Naive thymus-derived CD8-positive, alpha-beta T cell (primary cell): ENCODE measurements at regions not wholly inside any gene's neighbourhood (a gene's known extent, or its start where the extent isn't known, plus 50 kb on each side); places are given as distances from the start of the nearest gene placed in this dataset.

ENCODE experiments used
- ATAC-seq, 2 donors: fragments of 150-1000 bp; cut with Tn5 transposase in 1 of 2; sonication (Bioruptor Pico), chemical (Tn5 transposase) in 1 of 2; 1 replicate in 1 of 2; 2 replicates in 1 of 2; pipeline ENCODE4 v1.10.0; 2021; ENCODE audit warnings: mild to moderate bottlenecking in 2 of 2, moderate library complexity in 2 of 2
- POLR2A ChIA-PET: fragments of 350-600 bp; sonication (Branson Sonifier 250); formaldehyde crosslinking; loops from one replicate; lab custom pipeline; 2021; ENCODE audit warnings: antibody characterized with exemption; lab: Charles Lee
- DNase-seq, 10 donors: peaks; one replicate each; pipeline versions ENCODE4 v3.0.0 to v3.0.0-alpha.2; 2020 to 2022
- H3K27ac Mint-ChIP-seq, 10 donors: one replicate each; pipeline ENCODE4 v1.8.0; 2020 to 2022; ENCODE audit warnings: mild to moderate bottlenecking in 10 of 10, mixed read lengths in 10 of 10, moderate library complexity in 4 of 10, inconsistent platforms in 1 of 10
- H3K27me3 Mint-ChIP-seq, 5 donors: one replicate each; pipeline ENCODE4 v1.8.0; 2021 to 2022; ENCODE audit warnings: mixed read lengths in 5 of 5
- H3K36me3 Mint-ChIP-seq, 3 donors: one replicate each; pipeline ENCODE4 v1.8.0; 2020 to 2022; ENCODE audit warnings: mixed read lengths in 3 of 3, mild to moderate bottlenecking in 2 of 3, inconsistent platforms in 1 of 3
- H3K4me1 Mint-ChIP-seq, 4 donors: one replicate each; pipeline ENCODE4 v1.8.0; 2021 to 2022; ENCODE audit warnings: mixed read lengths in 4 of 4
- H3K4me3 Mint-ChIP-seq, 10 donors: one replicate each; pipeline ENCODE4 v1.8.0; 2020 to 2022; ENCODE audit warnings: mild to moderate bottlenecking in 10 of 10, mixed read lengths in 10 of 10, moderate library complexity in 6 of 10, inconsistent platforms in 1 of 10
- H3K9me3 Mint-ChIP-seq, 9 donors: one replicate each; pipeline ENCODE4 v1.8.0; 2020 to 2022; ENCODE audit warnings: mixed read lengths in 9 of 9, mild to moderate bottlenecking in 3 of 9, inconsistent platforms in 1 of 9, moderate library complexity in 1 of 9

DNA sequence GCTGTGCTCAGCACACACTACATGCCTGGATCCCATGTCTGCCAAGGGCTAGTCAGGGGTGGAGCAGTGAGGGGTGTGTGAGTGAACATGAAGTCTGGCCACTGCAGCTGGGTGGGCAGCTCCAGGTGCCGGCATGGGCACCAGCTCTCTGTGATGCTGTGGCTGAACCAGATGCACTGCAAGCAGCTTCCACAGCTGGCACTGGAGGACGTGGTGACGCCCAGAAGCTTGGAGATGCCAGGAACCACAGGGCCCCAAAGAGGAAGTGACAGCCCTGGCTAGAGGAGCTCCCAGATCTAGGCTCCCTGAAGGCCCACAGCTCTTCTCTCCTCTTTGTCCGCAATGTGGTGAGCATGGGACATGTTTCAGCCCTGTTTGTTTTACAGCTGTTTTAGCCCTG is 776.3 kb upstream of the POU3F3 start:
- ATAC-seq (no peak), DNase-seq (no peak)
- no peak overlapping the region for H3K27ac Mint-ChIP-seq
- H3K36me3 Mint-ChIP-seq, result no peaks in the 10 kb centered on the region
- H3K27me3 Mint-ChIP-seq, result no peaks in the 10 kb centered on the region
- H3K4me1 Mint-ChIP-seq, result no peaks in the 10 kb centered on the region
- POLR2A ChIA-PET, result no interaction called here
- H3K9me3 Mint-ChIP-seq, result peaks cover 0 to 34% (median 2%) of the 10 kb centered on the region in 9 donors
- H3K4me3 Mint-ChIP-seq, result no peak overlapping the region

DNA sequence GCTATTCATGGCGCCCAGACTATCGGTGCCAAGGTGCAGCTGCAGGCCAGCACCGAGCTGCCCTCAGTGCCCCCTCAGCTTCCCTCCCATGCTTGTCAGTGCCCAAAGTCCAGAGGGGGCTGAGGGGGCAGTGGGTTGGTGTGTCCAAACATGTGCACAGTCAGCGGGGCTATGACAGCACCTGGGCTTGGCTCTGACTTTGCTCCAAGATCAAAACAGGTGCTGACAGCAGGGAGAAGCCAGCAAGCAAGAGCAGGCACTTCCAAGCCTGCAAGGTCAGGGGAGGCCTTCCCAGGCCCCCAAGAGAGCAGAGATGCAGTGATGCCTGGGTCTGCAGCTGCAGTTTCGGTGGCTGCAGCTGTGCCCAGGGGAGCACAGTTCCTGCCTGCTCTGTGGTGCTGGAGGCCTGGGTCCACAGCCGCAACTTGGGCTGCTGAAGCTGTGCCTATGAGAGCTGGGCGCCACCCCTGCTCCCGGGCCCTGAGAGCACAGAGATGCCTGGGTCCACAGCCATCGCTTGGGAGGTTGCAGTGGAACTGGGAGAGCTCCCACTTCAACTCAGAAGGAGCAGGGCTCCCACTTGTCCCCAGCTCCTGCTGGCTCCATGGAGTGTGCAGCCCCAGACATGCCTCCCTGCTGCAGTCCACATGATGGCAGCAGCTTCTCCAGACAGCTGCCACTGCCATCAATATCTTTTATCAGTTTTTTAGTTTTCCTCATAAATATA is 775.3 kb upstream of the POU3F3 start:
- no peaks in the 10 kb centered on the region for H3K4me1 Mint-ChIP-seq
- no peak overlapping the region for H3K4me3 Mint-ChIP-seq
- ATAC-seq (no peak), DNase-seq (no peak)
- peak overlapping the region in 1 of 10 donors; percentile 34 for H3K27ac Mint-ChIP-seq
- no peaks in the 10 kb centered on the region for H3K27me3 Mint-ChIP-seq
- no peaks in the 10 kb centered on the region for H3K36me3 Mint-ChIP-seq
- POLR2A ChIA-PET, result no interaction called here
- H3K9me3 Mint-ChIP-seq, result peaks cover 0 to 24% (median 2%) of the 10 kb centered on the region in 9 donors

DNA sequence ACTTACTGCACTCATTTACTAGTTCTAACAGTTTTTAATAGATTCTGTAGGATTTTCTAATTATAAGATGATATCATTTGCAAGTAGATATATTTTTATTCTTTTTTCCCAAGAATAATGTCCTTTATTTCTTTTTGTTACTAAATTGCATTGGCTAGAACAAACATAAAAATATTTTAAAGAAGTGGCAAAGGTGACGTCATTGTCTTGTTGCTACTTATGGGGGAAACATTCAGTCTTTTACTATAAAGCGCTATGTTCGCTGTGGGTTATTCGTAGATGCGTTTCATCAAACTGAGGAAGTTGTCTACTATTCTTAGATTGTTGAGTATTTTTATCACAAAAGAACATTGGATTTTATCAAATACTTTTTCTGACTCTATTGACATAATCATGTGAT is 765.2 kb upstream of the POU3F3 start:
- no peaks in the 10 kb centered on the region for H3K4me1 Mint-ChIP-seq
- POLR2A ChIA-PET, result no interaction called here
- peaks cover 0 to 4% (median 0%) of the 10 kb centered on the region in 3 donors for H3K36me3 Mint-ChIP-seq

DNA sequence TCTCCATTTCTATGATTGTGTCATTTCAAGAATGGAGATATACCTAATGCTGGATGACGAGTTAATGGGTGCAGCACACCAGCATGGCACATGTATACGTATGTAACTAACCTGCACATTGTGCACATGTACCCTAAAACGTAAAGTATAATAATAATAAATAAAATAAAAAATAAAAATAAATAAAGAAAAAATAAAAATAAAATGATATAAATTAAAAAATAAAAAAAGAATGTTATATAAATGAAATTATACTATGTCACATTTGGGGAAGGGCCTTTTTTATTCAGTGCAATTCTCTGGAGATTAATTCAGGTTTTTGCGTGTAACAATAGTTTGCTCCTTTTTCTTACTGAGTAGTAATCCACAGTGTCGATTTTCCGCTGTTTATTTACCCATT is 763.5 kb upstream of the POU3F3 start:
- no peak for DNase-seq
- Mint-ChIP-seq H3K4me3 (no peak overlapping the region), H3K4me1 (peaks cover 0 to 2% (median 0%) of the 10 kb centered on the region in 4 donors), H3K9me3 (peaks cover 0 to 25% (median 5%) of the 10 kb centered on the region in 9 donors), H3K36me3 (no peaks in the 10 kb centered on the region), H3K27ac (no peak overlapping the region), H3K27me3 (no peaks in the 10 kb centered on the region)
- POLR2A ChIA-PET, result no interaction called here
- ATAC-seq, result no peak

More for the DNA sequence above, 765.2 kb upstream of the POU3F3 start:
- Mint-ChIP-seq H3K9me3 (peaks cover 0 to 20% (median 8%) of the 10 kb centered on the region in 9 donors), H3K27ac (no peak overlapping the region), H3K27me3 (no peaks in the 10 kb centered on the region), H3K4me3 (no peak overlapping the region)
- no peak for DNase-seq
- ATAC-seq, result no peak

DNA sequence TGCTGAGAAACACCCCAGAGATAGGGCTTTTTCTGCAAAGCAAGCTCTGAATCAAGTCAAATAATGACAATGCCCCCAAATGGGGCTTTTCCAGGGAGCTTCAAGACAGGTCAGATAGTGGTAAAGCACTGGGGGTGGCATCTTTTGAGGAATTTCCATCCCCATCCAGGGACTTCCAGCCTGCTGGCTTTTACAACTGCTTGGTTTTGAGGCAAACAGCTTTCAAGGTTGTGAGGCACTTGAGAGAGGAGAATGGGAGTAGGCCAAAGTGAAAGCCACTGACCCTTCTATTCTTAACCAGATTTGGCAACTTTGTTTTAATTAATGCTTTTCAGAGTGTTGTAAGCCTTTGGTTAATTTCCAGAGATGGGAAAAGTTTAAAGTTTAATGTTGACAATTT is 762.0 kb upstream of the POU3F3 start:
- peaks cover 0 to 2% (median 0%) of the 10 kb centered on the region in 4 donors for H3K4me1 Mint-ChIP-seq
- DNase-seq (no peak), ATAC-seq (no peak)
- H3K4me3 Mint-ChIP-seq, result no peak overlapping the region
- POLR2A ChIA-PET, result no interaction called here
- H3K27me3 Mint-ChIP-seq, result no peaks in the 10 kb centered on the region
- peaks cover 0 to 13% (median 5%) of the 10 kb centered on the region in 9 donors for H3K9me3 Mint-ChIP-seq
- no peak overlapping the region for H3K27ac Mint-ChIP-seq
- no peaks in the 10 kb centered on the region for H3K36me3 Mint-ChIP-seq

DNA sequence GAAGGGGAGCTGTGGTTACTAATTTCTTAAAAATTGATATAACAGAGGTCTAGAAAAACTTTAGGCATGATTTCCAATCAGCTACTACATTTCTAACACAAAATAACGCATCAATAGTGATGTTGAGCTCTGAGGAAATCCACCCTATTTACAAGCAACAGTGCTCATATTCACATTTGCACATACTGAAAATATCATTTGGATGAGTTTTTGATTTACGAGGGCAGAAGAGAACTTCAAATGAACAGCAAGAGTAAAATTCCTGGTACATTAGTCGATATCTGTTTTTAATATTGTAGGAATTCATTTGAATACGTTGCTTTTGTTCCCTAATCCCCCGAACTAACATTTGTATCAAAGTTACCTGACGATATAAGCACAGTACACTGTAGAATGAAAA is 761.0 kb upstream of the POU3F3 start:
- H3K9me3 Mint-ChIP-seq, result peaks cover 0 to 14% (median 3%) of the 10 kb centered on the region in 9 donors
- ATAC-seq, result no peak

DNA sequence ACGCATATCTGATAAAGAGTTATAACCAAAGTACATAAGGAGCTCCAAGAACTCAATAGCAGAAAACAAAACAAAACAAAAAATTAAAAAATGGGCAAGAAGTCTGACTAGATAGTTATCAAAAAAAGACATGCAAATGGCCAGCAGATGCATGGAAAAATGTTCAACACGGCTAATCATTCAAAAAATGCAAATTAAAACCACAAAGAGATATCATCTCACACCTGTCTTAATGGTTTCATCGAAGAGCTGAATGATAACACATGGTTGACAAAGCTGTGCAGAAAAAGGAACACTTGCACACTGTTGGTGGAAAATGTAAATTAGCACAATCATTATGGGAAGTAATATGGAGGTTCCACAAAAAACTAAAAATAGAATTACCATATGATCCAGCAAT is 751.3 kb upstream of the POU3F3 start:
- Mint-ChIP-seq H3K36me3 (no peaks in the 10 kb centered on the region), H3K9me3 (peaks cover 0 to 22% (median 0%) of the 10 kb centered on the region in 9 donors), H3K4me1 (no peaks in the 10 kb centered on the region), H3K4me3 (no peak overlapping the region), H3K27me3 (peaks cover 0 to 2% (median 0%) of the 10 kb centered on the region in 5 donors), H3K27ac (no peak overlapping the region)
- ATAC-seq (no peak), DNase-seq (no peak)
- POLR2A ChIA-PET, result no interaction called here

More for the DNA sequence above, 761.0 kb upstream of the POU3F3 start:
- H3K27ac Mint-ChIP-seq, result no peak overlapping the region
- POLR2A ChIA-PET, result no interaction called here
- H3K27me3 Mint-ChIP-seq, result no peaks in the 10 kb centered on the region
- no peaks in the 10 kb centered on the region for H3K36me3 Mint-ChIP-seq
- no peak overlapping the region for H3K4me3 Mint-ChIP-seq
- DNase-seq, result no peak
- peaks cover 0 to 2% (median 0%) of the 10 kb centered on the region in 4 donors for H3K4me1 Mint-ChIP-seq

DNA sequence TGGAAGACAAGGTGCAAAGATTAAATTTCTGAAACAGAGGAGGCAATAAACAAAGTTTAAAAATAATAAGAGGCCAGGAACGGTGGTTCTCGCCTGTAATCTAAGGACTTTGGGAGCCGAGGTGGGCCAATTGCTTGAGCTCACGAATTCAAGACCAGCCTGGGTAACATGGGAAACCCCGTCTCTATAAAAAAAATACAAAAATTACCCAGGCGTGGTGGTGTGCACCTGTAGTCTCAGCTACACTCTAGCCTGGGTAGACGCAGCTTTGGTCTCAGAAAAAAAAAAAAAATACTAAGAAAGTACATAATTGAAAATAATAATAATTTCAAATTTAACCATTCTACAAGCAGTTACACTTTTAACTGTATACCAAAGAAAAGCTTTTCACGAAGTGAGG is 744.6 kb upstream of the POU3F3 start:
- H3K27me3 Mint-ChIP-seq, result no peaks in the 10 kb centered on the region
- POLR2A ChIA-PET, result no interaction called here
- no peak overlapping the region for H3K27ac Mint-ChIP-seq
- H3K36me3 Mint-ChIP-seq, result no peaks in the 10 kb centered on the region
- no peak for DNase-seq
- H3K4me3 Mint-ChIP-seq, result no peak overlapping the region
- H3K9me3 Mint-ChIP-seq, result peaks cover 0 to 36% (median 1%) of the 10 kb centered on the region in 9 donors
- no peaks in the 10 kb centered on the region for H3K4me1 Mint-ChIP-seq
- no peak for ATAC-seq

DNA sequence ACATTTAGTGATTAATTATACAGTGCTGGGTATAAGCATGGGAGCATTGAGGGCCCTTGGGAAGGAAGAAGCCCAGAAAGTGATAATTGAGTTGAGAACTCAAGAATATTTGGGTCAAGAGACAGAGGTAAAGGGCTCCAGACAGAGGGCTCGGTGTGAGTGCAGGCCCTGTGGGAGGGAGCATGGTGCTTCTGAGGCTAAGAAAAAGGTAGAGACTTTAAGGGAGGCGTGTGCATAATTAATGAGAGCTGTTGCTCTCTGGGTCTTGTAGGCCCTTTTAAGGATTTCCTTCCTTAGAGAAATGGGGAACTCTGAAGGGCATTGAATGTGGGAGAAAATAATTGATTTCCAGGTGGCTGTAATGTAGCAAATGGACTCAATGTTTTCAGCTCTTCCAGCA is 735.0 kb upstream of the POU3F3 start:
- no peaks in the 10 kb centered on the region for H3K36me3 Mint-ChIP-seq
- peaks cover 0 to 8% (median 0%) of the 10 kb centered on the region in 5 donors for H3K27me3 Mint-ChIP-seq
- DNase-seq (no peak), ATAC-seq (no peak)
- no peaks in the 10 kb centered on the region for H3K4me1 Mint-ChIP-seq
- POLR2A ChIA-PET, result no interaction called here
- H3K27ac Mint-ChIP-seq, result no peak overlapping the region
- peaks cover 0 to 5% (median 3%) of the 10 kb centered on the region in 9 donors for H3K9me3 Mint-ChIP-seq
- H3K4me3 Mint-ChIP-seq, result no peak overlapping the region

DNA sequence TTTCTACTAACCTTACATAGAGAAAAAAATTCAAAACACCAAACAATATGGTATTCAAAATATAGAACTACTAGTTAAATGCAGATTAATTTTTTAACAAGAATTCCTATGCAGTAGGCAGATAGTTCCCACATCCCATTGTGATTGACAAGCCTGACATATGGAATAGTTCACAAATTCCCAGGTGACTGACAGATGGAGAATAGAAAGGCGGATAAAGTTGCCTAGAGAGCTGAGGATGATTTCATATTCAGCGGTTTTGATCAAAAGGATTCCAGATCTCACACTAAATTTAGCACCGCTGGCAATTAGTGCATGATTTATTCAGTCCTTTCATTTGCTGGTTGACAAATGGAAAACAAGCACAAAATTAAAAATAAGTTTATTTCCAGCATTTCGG is 733.7 kb upstream of the POU3F3 start:
- H3K27me3 Mint-ChIP-seq, result peaks cover 0 to 8% (median 0%) of the 10 kb centered on the region in 5 donors
- H3K27ac Mint-ChIP-seq, result no peak overlapping the region
- H3K4me1 Mint-ChIP-seq, result no peaks in the 10 kb centered on the region
- no peak for ATAC-seq
- no peaks in the 10 kb centered on the region for H3K36me3 Mint-ChIP-seq
- no peak overlapping the region for H3K4me3 Mint-ChIP-seq
- POLR2A ChIA-PET, result no interaction called here
- DNase-seq, result no peak
- peaks cover 0 to 7% (median 3%) of the 10 kb centered on the region in 9 donors for H3K9me3 Mint-ChIP-seq

DNA sequence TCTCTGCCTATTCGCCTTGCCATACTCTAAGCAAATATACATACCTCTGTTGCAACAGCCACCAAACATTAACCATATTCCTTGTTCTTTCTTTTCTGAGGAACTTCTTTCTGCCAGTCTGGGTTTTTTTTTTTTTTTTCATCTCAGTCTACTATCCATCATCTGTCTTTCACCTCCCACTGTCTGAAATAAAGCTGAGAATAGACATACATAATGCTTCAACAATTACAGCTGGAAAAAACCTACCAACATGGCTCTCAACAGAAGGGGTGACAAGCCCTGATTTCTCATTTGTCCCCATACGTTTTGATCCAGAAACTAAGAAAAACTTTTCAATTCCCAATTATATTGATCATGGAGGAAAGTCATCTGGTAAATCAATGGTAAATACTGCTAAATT is 728.8 kb upstream of the POU3F3 start:
- Mint-ChIP-seq H3K36me3 (no peaks in the 10 kb centered on the region), H3K9me3 (peaks cover 0 to 20% (median 4%) of the 10 kb centered on the region in 9 donors), H3K4me1 (no peaks in the 10 kb centered on the region), H3K27me3 (peaks cover 0 to 8% (median 0%) of the 10 kb centered on the region in 5 donors), H3K27ac (no peak overlapping the region), H3K4me3 (no peak overlapping the region)
- DNase-seq (no peak), ATAC-seq (no peak)
- POLR2A ChIA-PET, result no interaction called here

DNA sequence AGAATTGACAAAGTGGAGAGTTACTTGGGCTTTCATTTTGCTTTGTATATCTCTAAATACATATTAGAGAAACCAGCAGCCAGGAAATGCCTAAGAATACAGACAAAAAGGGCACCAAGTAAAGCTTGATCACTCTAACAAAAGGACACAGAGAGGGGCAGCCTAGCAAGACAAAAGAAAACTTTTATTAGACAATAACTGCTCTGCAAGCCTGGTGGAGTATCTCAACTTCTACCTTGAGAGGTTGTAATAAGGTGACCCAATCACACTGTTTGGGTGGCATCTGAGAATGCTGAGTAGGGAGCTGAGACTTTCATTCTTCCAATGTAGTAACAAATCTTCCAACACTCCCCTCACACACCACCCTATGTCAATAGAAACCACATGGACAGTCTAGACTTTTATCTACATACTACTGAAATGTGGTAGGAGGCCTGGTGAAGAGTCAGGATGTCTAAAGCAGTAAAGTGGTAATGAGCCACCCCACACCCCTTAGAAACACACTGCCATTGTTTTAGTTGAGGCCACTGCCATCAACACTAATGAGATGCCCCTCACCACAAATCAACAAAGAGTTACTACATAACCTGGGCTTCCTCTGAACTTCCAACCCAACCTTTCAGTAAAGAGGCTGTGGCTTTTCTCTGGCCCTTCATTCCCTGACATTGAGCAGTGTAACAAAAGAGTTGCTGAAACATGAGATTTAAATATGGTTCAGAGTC is 726.7 kb upstream of the POU3F3 start:
- POLR2A ChIA-PET, result no interaction called here
- Mint-ChIP-seq H3K4me3 (no peak overlapping the region), H3K36me3 (no peaks in the 10 kb centered on the region), H3K9me3 (peaks cover 0 to 20% (median 4%) of the 10 kb centered on the region in 9 donors), H3K4me1 (no peaks in the 10 kb centered on the region), H3K27me3 (peaks cover 0 to 4% (median 0%) of the 10 kb centered on the region in 5 donors), H3K27ac (no peak overlapping the region)
- ATAC-seq (no peak), DNase-seq (no peak)

DNA sequence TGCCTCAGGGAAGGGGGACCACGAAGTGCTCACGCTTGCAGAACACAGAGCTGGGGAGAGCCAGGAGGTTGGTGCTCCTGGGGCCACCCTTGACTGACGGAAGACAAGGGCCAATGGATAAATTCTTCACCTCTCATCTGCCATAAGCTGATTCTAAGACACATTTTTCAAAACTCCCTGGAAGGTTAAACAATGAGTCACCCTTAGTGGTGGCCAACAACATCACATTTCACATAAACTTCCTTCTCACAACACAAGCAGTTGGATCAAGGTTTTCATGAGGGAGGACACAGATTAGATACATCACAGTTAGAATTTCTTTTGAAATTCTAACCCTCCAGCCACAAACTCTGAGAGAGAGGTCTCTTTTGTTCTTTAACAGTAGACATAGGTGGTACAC is 713.6 kb upstream of the POU3F3 start:
- Mint-ChIP-seq H3K27me3 (no peaks in the 10 kb centered on the region), H3K4me3 (no peak overlapping the region), H3K4me1 (no peaks in the 10 kb centered on the region), H3K36me3 (no peaks in the 10 kb centered on the region), H3K9me3 (peaks cover 2 to 20% (median 6%) of the 10 kb centered on the region in 9 donors), H3K27ac (no peak overlapping the region)
- POLR2A ChIA-PET, result no interaction called here
- no peak for DNase-seq
- no peak for ATAC-seq
